GM19468 (cell line): ENCODE measurements at regions not wholly inside any gene's neighbourhood (a gene's known extent, or its start where the extent isn't known, plus 50 kb on each side); places are given as distances from the start of the nearest gene placed in this dataset.

Experiments
- ATAC-seq: cut with Tn5 transposase; IDR thresholded peaks from one replicate; pipeline ENCODE4 v1.9.1; 2021; ENCODE audit warnings: mild to moderate bottlenecking, moderate library complexity, moderate number of reproducible peaks; ENCODE audit not compliant: unreplicated experiment; ENCODE audit errors: extremely low read depth

- no peak for ATAC-seq
These were observed 372.3 kb downstream of the DNAH5 start for GRCh38 chr5:13572163-13572562.

- no peak for ATAC-seq
These were observed 375.3 kb downstream of the DNAH5 start for GRCh38 chr5:13569090-13569715.

GRCh38 chr5:13567819-13568218 lies 376.7 kb downstream of the DNAH5 start:
- ATAC-seq = no peak

GRCh38 chr5:13566871-13567339 lies 377.6 kb downstream of the DNAH5 start:
- no peak for ATAC-seq

- no peak for ATAC-seq
These were observed 386.1 kb downstream of the DNAH5 start for GRCh38 chr5:13558408-13558807.

DNA sequence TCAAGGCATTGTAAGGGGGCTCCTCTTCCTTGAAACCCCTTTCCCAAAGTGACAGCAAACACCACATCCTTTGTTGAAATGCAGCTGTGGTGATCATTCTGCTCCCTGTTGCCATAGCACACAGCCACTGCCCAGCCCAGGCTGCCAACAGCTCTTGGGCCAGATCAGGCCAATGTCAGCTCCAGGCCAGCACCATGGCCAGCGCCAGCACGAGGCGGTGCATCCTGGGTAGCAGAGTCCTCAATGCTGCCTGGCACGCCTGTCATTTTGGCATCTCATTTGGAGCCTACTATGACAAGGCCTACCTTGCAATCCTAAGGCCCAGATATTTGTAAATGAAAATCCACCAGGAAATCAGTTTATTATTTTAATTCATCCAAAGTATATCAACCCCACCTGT lies 390.6 kb downstream of the DNAH5 start:
- ATAC-seq = no peak

- no peak for ATAC-seq
These were observed 392.1 kb downstream of the DNAH5 start for GRCh38 chr5:13552361-13552760.

- no peak for ATAC-seq
These were observed 392.8 kb downstream of the DNAH5 start for GRCh38 chr5:13551645-13552044.

- no peak for ATAC-seq
These were observed 404.2 kb downstream of the DNAH5 start for GRCh38 chr5:13540168-13540750.

- no peak for ATAC-seq
These were observed 407.6 kb downstream of the DNAH5 start for GRCh38 chr5:13536933-13537332.

GRCh38 chr5:13533833-13534232 lies 410.7 kb downstream of the DNAH5 start:
- no peak for ATAC-seq

DNA sequence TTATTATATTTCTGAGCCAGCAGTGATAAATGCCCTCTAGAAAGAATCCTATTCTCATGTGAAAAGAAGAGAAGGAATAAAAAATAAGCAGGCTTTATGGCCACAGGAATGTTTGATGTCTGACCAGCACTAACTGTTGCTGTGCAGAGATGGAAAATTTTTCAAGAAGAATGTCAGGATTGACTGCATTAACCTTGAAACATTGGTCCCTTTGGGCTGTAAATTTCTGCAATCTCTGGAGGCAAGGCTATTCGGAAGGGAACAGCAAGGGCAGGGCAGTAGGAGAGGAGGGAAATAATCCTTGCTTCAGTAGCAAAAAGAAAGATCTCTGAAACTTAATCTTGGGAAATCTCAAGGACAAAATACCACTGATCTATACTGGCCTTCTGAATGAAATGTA lies 415.2 kb downstream of the DNAH5 start:
- no peak for ATAC-seq

GRCh38 chr5:13524936-13525335 lies 419.6 kb downstream of the DNAH5 start:
- no peak for ATAC-seq

DNA sequence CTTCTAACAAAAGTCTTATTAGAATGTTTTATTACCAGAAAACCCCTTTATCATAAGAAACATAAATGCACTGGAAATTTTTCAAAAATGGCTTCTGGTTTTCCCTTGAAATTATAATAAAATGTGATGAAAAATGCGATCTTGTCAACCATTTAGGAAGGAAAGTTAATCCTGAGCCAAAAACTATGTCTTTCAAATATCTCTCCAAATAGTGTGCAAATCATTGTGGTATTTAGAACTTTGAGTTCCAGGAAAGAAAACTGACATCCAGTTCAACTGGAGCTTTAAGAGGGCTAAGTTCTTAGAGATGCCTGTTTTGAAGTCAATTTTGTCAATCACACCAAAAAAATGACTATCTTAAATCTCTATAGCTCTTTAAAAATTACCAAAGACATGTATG lies 425.4 kb downstream of the DNAH5 start:
- ATAC-seq = no peak

DNA sequence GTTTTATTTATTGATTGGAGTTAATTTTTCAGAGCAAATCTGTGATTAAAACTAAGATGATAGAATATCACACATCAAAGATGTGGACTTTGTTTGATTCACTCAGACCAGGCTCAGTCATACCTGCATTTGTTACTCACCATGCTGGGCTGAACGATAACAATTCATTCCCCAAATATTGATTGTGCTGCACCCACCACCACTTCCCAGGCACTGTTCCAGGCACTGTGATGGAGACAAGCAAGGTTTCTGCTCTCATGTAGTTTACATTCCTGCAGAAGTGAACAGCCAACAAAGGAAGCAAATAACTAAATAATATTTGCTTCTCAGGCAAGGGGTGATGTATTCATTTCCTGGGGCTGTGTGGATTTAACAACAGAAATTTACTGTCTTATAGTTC lies 428.3 kb downstream of the DNAH5 start:
- no peak for ATAC-seq

- ATAC-seq = no peak
These were observed 433.0 kb downstream of the DNAH5 start for GRCh38 chr5:13511442-13511841.

DNA sequence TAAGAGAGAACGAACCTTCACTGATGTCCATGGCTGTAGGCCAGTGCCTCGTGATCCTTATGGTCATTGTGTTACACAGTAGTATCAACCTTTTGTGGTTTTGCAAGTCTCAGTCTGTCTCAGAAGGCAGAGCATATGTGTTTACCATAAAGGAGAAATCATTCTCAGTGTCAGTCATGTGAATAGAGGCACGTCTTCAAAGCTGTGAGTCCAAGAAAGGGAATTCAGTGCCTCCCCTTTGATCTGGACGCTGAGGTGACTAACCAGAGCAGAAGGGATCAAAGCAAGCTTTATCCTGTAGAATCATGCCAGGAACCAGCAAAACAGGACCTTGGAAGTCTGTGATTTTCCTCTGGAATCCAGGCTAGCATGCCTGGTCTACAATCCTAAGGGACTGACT lies 433.9 kb downstream of the DNAH5 start:
- ATAC-seq = no peak

- ATAC-seq = no peak
These were observed 435.9 kb downstream of the DNAH5 start for GRCh38 chr5:13508559-13508958.

DNA sequence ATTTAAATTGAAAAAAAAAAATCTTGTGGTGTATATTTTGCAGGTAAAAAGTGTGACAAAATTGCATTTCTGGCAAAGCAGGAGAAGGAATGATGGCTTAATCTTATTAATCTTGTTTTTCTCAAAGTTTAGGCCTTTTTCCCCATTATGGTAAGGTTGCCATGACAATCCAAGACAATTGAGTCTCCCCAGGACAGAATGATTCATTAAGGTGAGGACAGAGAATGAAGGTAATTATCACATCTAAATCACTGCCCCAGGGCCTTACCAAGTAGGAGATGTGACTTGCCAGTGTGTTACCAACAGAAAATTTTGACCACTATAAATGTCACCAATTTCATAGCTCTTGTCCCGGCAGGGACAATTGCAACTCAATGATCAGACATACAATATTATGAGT lies 439.2 kb downstream of the DNAH5 start:
- no peak for ATAC-seq

DNA sequence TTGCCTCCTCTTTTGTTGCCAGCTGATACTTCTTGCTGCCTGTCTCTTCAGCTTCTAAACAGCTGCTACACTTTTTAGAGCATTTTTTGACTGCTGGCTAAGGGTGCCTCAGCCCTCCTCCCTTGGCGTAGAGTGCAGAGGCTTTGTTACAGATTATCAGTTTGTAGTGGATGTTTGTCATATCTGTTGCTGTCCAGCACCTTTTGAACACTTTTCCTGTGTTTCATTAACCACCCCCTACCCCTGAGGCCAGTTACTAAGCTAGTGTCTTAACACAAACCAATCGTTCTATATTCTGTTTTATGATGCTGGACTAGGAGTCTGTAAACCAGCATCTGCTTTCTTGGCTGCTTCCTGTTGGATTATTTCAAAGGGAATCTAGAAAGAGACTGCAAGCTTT lies 441.5 kb downstream of the DNAH5 start:
- no peak for ATAC-seq

DNA sequence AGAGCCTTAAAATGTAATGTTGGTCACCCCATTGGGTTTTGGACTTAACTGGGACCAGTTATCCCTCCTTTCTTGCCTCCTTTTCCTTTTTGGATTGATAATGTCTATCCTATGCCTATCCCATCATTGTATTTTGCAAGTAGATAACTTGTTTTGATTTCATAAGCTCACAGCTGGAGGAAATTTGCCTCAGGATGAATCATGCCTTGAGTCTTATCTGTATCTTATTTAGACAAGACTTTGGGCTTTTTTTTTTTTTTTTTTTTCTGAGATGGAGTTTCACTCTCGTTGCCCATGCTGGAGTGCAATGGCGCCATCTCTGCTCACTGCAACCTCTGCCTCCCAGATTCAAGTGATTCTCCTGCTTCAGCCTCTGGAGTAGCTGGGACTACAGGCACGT lies 443.3 kb downstream of the DNAH5 start:
- no peak for ATAC-seq

- no peak for ATAC-seq
These were observed 446.2 kb downstream of the DNAH5 start for GRCh38 chr5:13498279-13498678.
